GM23338 (cell line): ENCODE measurements at regions not wholly inside any gene's neighbourhood (a gene's known extent, or its start where the extent isn't known, plus 50 kb on each side); places are given as distances from the start of the nearest gene placed in this dataset.

Source experiments
- ATAC-seq: fragments of 200-7000 bp; cut with Tn5 transposase; 3 replicates; pipeline ENCODE4 v1.9.1; 2020
- DNase-seq: peaks from one replicate; pipeline ENCODE4 v3.0.0-alpha.2; 2015; ENCODE audit warnings: low spot score
- H2AFZ ChIP-seq: fragments of 200-600 bp; sonication (generic); 2 replicates; pipeline ENCODE4 v1.8.0; 2016; ENCODE audit warnings: antibody characterized with exemption, mild to moderate bottlenecking, moderate library complexity
- H3F3A ChIP-seq: fragments of 200-600 bp; sonication (generic); replicated peaks from 2 replicates; pipeline ENCODE4 v1.8.0; 2017; ENCODE audit warnings: antibody characterized with exemption, mixed run types, low read depth
- H3K27ac ChIP-seq: fragments of 200-600 bp; sonication (generic); 2 replicates; pipeline ENCODE4 v1.6.1; 2016; ENCODE audit warnings: low read depth
- H3K27me3 ChIP-seq: fragments of 200-600 bp; sonication (generic); 2 replicates; pipeline ENCODE4 v1.8.0; 2016; ENCODE audit warnings: mild to moderate bottlenecking, mixed run types, moderate library complexity; ENCODE audit not compliant: insufficient read depth
- H3K36me3 ChIP-seq: fragments of 200-600 bp; sonication (generic); 2 replicates; pipeline ENCODE4 v1.8.0; 2016; ENCODE audit warnings: mild to moderate bottlenecking; ENCODE audit not compliant: insufficient read depth
- H3K4me1 ChIP-seq: fragments of 200-600 bp; sonication (generic); 2 replicates; pipeline ENCODE4 v1.8.0; 2016; ENCODE audit warnings: mild to moderate bottlenecking, moderate library complexity; ENCODE audit not compliant: insufficient read depth
- H3K4me2 ChIP-seq: fragments of 200-600 bp; sonication (generic); 2 replicates; pipeline ENCODE4 v1.7.1; 2017; ENCODE audit warnings: mixed run types
- H3K4me3 ChIP-seq: fragments of 200-600 bp; sonication (generic); 2 replicates; pipeline ENCODE4 v1.6.1; 2016; ENCODE audit warnings: mixed run types
- H3K79me2 ChIP-seq: fragments of 200-600 bp; sonication (generic); replicated peaks from 2 replicates; pipeline ENCODE4 v1.8.0; 2017; ENCODE audit warnings: mild to moderate bottlenecking; ENCODE audit not compliant: insufficient read depth
- H3K9me2 ChIP-seq: fragments of 200-600 bp; sonication (generic); 2 replicates; pipeline ENCODE4 v1.8.0; 2017; ENCODE audit not compliant: insufficient read depth
- H4K20me1 ChIP-seq: fragments of 200-600 bp; sonication (generic); replicated peaks from 2 replicates; pipeline ENCODE4 v1.8.0; 2017; ENCODE audit warnings: mild to moderate bottlenecking; ENCODE audit not compliant: insufficient read depth
- H3K27ac Mint-ChIP-seq: 2 replicates; pipeline ENCODE4 v1.8.0; 2020; ENCODE audit warnings: inconsistent platforms, mild to moderate bottlenecking, moderate library complexity, mixed read lengths
- H3K27me3 Mint-ChIP-seq: 3 replicates; pipeline ENCODE4 v1.8.0; 2022; ENCODE audit warnings: low read depth, mild to moderate bottlenecking, moderate library complexity, mixed read lengths, inconsistent platforms; ENCODE audit not compliant: insufficient read depth, poor library complexity
- H3K36me3 Mint-ChIP-seq: 3 replicates; pipeline ENCODE4 v1.8.0; 2021; ENCODE audit warnings: low read depth, mild to moderate bottlenecking, inconsistent platforms, moderate library complexity, mixed read lengths
- H3K4me1 Mint-ChIP-seq: 3 replicates; pipeline ENCODE4 v1.8.0; 2020; ENCODE audit warnings: mild to moderate bottlenecking, inconsistent platforms, mixed read lengths
- H3K4me3 Mint-ChIP-seq: 3 replicates; pipeline ENCODE4 v1.8.0; 2021; ENCODE audit warnings: moderate library complexity, mild to moderate bottlenecking, inconsistent platforms, mixed read lengths
- H3K9me3 Mint-ChIP-seq: 3 replicates; pipeline ENCODE4 v1.8.0; 2020; ENCODE audit warnings: moderate library complexity, mild to moderate bottlenecking, inconsistent platforms, mixed read lengths
- CREB1 ChIP-seq: fragments of 250-450 bp; sonication (Bioruptor Pico); IDR thresholded peaks from 2 replicates; pipeline ENCODE4 v1.5.0; 2020; ENCODE audit warnings: low read depth, mild to moderate bottlenecking, moderate library complexity
- CTCF ChIP-seq, 2 experiments: fragments of 200-600 bp in 1 of 2; sonication (generic) in 1 of 2; conservative IDR thresholded peaks; 2 replicates each; pipeline versions ENCODE4 v1.5.1 to v1.6.1; 2016 to 2017; ENCODE audit warnings: antibody characterized with exemption in 2 of 2, low read depth in 2 of 2, mild to moderate bottlenecking in 2 of 2, moderate library complexity in 1 of 2
- EZH2 ChIP-seq: fragments of 200-600 bp; sonication (generic); IDR thresholded peaks from one replicate; pipeline ENCODE4 v1.8.0; 2017; ENCODE audit warnings: antibody characterized with exemption, mild to moderate bottlenecking, low read depth; ENCODE audit not compliant: unreplicated experiment
- EZH2phosphoT487 ChIP-seq: fragments of 200-600 bp; sonication (generic); IDR thresholded peaks from one replicate; pipeline ENCODE4 v1.8.1; 2018; ENCODE audit warnings: antibody characterized with exemption; ENCODE audit not compliant: unreplicated experiment
- JUNB ChIP-seq: IDR thresholded peaks from one replicate; pipeline ENCODE4 v1.6.1; 2016; ENCODE audit warnings: antibody characterized with exemption; ENCODE audit not compliant: unreplicated experiment
- NANOG ChIP-seq: IDR thresholded peaks from 2 replicates; pipeline ENCODE4 v1.6.1; 2016; ENCODE audit warnings: antibody characterized with exemption, borderline replicate concordance
- POLR2AphosphoS5 ChIP-seq: IDR thresholded peaks from 2 replicates; pipeline ENCODE4 v1.6.1; 2016; ENCODE audit warnings: antibody characterized with exemption, low read depth
- STAT1 ChIP-seq: IDR thresholded peaks from one replicate; pipeline ENCODE4 v1.6.1; 2016; ENCODE audit warnings: antibody characterized with exemption; ENCODE audit not compliant: unreplicated experiment
- ZNF114 ChIP-seq: fragments of 250-450 bp; sonication (Bioruptor Pico); IDR thresholded peaks from 2 replicates; pipeline ENCODE4 v1.5.0; 2020; ENCODE audit warnings: mild to moderate bottlenecking, moderate library complexity
- ZNF331 ChIP-seq: fragments of 250-450 bp; sonication (Bioruptor Pico); IDR thresholded peaks from 2 replicates; pipeline ENCODE4 v1.5.0; 2020; ENCODE audit warnings: low read depth, mild to moderate bottlenecking, moderate library complexity
- TF ChIP-seq, protein P1 (sequence below): fragments of 250-450 bp; sonication (Bioruptor Pico); IDR thresholded peaks from 2 replicates; pipeline ENCODE4 v1.5.0; 2020; ENCODE audit warnings: mild to moderate bottlenecking, moderate library complexity
- TF ChIP-seq, protein P2 (sequence below): IDR thresholded peaks from one replicate; pipeline ENCODE4 v1.6.1; 2018; ENCODE audit warnings: antibody characterized with exemption; ENCODE audit not compliant: unreplicated experiment
- TF ChIP-seq, protein P3 (sequence below): IDR thresholded peaks from 2 replicates; pipeline ENCODE4 v1.6.1; 2016; ENCODE audit warnings: antibody characterized with exemption

DNA sequence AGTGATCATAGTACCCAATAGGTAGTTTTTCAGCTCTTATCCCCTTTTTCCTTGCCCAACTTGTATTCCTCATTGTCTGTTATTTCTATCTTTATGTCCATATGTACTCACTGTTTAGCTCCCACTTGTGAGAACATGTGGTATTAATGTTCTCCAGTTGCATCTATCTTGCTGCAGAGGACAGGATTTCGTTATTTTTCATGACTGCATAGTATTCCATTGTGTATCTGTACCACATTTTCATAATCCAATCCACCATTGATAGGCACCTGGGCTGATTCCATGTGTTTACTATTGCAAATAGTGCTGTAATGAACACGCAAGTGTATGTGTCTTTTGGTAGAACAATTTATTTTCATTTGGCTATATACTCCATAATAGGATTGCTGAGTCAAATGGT is 819.5 kb upstream of the ADGRB3 start:
- H3K4me1 ChIP-seq: no peaks in the 10 kb centered on the region
- H4K20me1 ChIP-seq: no peaks in the 10 kb centered on the region
- no peak overlapping the region for H3K4me2 ChIP-seq
- no peak overlapping the region for H3K27ac Mint-ChIP-seq
- no peak for TF ChIP-seq ZNF331 (CRISPR knock-in tag)
- TF ChIP-seq ZNF114 (CRISPR knock-in tag): no peak
- no peak for TF ChIP-seq EZH2phosphoT487
- TF ChIP-seq, protein P1, sequence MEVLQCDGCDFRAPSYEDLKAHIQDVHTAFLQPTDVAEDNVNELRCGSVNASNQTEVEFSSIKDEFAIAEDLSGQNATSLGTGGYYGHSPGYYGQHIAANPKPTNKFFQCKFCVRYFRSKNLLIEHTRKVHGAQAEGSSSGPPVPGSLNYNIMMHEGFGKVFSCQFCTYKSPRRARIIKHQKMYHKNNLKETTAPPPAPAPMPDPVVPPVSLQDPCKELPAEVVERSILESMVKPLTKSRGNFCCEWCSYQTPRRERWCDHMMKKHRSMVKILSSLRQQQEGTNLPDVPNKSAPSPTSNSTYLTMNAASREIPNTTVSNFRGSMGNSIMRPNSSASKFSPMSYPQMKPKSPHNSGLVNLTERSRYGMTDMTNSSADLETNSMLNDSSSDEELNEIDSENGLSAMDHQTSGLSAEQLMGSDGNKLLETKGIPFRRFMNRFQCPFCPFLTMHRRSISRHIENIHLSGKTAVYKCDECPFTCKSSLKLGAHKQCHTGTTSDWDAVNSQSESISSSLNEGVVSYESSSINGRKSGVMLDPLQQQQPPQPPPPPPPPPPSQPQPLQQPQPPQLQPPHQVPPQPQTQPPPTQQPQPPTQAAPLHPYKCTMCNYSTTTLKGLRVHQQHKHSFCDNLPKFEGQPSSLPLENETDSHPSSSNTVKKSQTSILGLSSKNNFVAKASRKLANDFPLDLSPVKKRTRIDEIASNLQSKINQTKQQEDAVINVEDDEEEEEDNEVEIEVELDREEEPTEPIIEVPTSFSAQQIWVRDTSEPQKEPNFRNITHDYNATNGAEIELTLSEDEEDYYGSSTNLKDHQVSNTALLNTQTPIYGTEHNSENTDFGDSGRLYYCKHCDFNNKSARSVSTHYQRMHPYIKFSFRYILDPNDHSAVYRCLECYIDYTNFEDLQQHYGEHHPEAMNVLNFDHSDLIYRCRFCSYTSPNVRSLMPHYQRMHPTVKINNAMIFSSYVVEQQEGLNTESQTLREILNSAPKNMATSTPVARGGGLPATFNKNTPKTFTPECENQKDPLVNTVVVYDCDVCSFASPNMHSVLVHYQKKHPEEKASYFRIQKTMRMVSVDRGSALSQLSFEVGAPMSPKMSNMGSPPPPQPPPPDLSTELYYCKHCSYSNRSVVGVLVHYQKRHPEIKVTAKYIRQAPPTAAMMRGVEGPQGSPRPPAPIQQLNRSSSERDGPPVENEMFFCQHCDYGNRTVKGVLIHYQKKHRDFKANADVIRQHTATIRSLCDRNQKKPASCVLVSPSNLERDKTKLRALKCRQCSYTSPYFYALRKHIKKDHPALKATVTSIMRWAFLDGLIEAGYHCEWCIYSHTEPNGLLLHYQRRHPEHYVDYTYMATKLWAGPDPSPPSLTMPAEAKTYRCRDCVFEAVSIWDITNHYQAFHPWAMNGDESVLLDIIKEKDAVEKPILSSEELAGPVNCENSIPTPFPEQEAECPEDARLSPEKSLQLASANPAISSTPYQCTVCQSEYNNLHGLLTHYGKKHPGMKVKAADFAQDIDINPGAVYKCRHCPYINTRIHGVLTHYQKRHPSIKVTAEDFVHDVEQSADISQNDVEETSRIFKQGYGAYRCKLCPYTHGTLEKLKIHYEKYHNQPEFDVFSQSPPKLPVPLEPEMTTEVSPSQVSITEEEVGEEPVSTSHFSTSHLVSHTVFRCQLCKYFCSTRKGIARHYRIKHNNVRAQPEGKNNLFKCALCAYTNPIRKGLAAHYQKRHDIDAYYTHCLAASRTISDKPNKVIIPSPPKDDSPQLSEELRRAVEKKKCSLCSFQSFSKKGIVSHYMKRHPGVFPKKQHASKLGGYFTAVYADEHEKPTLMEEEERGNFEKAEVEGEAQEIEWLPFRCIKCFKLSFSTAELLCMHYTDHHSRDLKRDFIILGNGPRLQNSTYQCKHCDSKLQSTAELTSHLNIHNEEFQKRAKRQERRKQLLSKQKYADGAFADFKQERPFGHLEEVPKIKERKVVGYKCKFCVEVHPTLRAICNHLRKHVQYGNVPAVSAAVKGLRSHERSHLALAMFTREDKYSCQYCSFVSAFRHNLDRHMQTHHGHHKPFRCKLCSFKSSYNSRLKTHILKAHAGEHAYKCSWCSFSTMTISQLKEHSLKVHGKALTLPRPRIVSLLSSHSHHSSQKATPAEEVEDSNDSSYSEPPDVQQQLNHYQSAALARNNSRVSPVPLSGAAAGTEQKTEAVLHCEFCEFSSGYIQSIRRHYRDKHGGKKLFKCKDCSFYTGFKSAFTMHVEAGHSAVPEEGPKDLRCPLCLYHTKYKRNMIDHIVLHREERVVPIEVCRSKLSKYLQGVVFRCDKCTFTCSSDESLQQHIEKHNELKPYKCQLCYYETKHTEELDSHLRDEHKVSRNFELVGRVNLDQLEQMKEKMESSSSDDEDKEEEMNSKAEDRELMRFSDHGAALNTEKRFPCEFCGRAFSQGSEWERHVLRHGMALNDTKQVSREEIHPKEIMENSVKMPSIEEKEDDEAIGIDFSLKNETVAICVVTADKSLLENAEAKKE: no peak
- TF ChIP-seq CREB1 (CRISPR knock-in tag): no peak
- TF ChIP-seq, protein P2, sequence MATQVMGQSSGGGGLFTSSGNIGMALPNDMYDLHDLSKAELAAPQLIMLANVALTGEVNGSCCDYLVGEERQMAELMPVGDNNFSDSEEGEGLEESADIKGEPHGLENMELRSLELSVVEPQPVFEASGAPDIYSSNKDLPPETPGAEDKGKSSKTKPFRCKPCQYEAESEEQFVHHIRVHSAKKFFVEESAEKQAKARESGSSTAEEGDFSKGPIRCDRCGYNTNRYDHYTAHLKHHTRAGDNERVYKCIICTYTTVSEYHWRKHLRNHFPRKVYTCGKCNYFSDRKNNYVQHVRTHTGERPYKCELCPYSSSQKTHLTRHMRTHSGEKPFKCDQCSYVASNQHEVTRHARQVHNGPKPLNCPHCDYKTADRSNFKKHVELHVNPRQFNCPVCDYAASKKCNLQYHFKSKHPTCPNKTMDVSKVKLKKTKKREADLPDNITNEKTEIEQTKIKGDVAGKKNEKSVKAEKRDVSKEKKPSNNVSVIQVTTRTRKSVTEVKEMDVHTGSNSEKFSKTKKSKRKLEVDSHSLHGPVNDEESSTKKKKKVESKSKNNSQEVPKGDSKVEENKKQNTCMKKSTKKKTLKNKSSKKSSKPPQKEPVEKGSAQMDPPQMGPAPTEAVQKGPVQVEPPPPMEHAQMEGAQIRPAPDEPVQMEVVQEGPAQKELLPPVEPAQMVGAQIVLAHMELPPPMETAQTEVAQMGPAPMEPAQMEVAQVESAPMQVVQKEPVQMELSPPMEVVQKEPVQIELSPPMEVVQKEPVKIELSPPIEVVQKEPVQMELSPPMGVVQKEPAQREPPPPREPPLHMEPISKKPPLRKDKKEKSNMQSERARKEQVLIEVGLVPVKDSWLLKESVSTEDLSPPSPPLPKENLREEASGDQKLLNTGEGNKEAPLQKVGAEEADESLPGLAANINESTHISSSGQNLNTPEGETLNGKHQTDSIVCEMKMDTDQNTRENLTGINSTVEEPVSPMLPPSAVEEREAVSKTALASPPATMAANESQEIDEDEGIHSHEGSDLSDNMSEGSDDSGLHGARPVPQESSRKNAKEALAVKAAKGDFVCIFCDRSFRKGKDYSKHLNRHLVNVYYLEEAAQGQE: no peak
- no peak for TF ChIP-seq POLR2AphosphoS5
- no peak for TF ChIP-seq NANOG
- TF ChIP-seq EZH2: no peak
- no peak for TF ChIP-seq CTCF (conservative IDR thresholded peaks at IDR 0.05; ENCODE audit: low read depth in 2 of 2)
- TF ChIP-seq, protein P3, sequence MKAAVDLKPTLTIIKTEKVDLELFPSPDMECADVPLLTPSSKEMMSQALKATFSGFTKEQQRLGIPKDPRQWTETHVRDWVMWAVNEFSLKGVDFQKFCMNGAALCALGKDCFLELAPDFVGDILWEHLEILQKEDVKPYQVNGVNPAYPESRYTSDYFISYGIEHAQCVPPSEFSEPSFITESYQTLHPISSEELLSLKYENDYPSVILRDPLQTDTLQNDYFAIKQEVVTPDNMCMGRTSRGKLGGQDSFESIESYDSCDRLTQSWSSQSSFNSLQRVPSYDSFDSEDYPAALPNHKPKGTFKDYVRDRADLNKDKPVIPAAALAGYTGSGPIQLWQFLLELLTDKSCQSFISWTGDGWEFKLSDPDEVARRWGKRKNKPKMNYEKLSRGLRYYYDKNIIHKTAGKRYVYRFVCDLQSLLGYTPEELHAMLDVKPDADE: no peak
- no peak for TF ChIP-seq JUNB
- no peak for TF ChIP-seq STAT1
- no peaks in the 10 kb centered on the region; the same call in 1 of the 2 replicates for H3K9me2 ChIP-seq
- peaks cover 2% of the 10 kb centered on the region for H3K27me3 Mint-ChIP-seq
- no peaks in the 10 kb centered on the region for H3F3A ChIP-seq
- H3K79me2 ChIP-seq: no peaks in the 10 kb centered on the region
- DNase-seq: no peak
- peaks cover 38% of the 10 kb centered on the region for H3K36me3 Mint-ChIP-seq
- H3K9me3 Mint-ChIP-seq: peaks cover 43% of the 10 kb centered on the region
- no peak overlapping the region for H3K27ac ChIP-seq
- peaks cover 10% of the 10 kb centered on the region for H3K36me3 ChIP-seq
- no peak overlapping the region for H3K4me3 Mint-ChIP-seq
- no peak for ATAC-seq
- no peaks in the 10 kb centered on the region for H3K27me3 ChIP-seq
- H3K4me1 Mint-ChIP-seq: no peaks in the 10 kb centered on the region
- no peak overlapping the region for H2AFZ ChIP-seq
- no peak overlapping the region for H3K4me3 ChIP-seq
